Activated CD4-positive, alpha-beta T cell treated with anti-CD3 and anti-CD28 coated beads for 36 hours (primary cell): ENCODE measurements at regions not wholly inside any gene's neighbourhood (a gene's known extent, or its start where the extent isn't known, plus 50 kb on each side); places are given as distances from the start of the nearest gene placed in this dataset.
"Not testable (repeated sequence)": the region's sequence is repeated elsewhere in the genome, so short reads cannot be mapped to it uniquely, and the experiment has no call there.

Source experiments
- ATAC-seq: fragments of 200-7000 bp; cut with Tn5 transposase; one replicate; pipeline ENCODE4 v1.10.0; 2021; ENCODE audit warnings: mild to moderate bottlenecking, moderate library complexity
- CTCF ChIA-PET: fragments of 350-600 bp; sonication (Branson Sonifier 250); formaldehyde crosslinking; loops from one replicate; lab custom pipeline; 2021; ENCODE audit warnings: antibody characterized with exemption; lab: Charles Lee
- POLR2A ChIA-PET: fragments of 350-600 bp; sonication (Branson Sonifier 250); formaldehyde crosslinking; loops from one replicate; lab custom pipeline; 2021; ENCODE audit warnings: antibody characterized with exemption, inconsistent platforms; lab: Charles Lee
- DNase-seq: peaks from one replicate; pipeline ENCODE4 v3.0.0-alpha.2; 2020
- H3K27ac Mint-ChIP-seq: one replicate; pipeline ENCODE4 v1.8.0; 2021; ENCODE audit warnings: mixed read lengths
- H3K27me3 Mint-ChIP-seq: one replicate; pipeline ENCODE4 v1.8.0; 2021; ENCODE audit warnings: mixed read lengths
- H3K36me3 Mint-ChIP-seq: one replicate; pipeline ENCODE4 v1.8.0; 2021; ENCODE audit warnings: low read depth, mixed read lengths
- H3K4me1 Mint-ChIP-seq: one replicate; pipeline ENCODE4 v1.8.0; 2021; ENCODE audit warnings: mixed read lengths
- H3K4me3 Mint-ChIP-seq: one replicate; pipeline ENCODE4 v1.8.0; 2021; ENCODE audit warnings: mild to moderate bottlenecking, moderate library complexity, mixed read lengths
- H3K9me3 Mint-ChIP-seq: one replicate; pipeline ENCODE4 v1.8.0; 2021; ENCODE audit warnings: low read depth, mixed read lengths
- intact Hi-C, 2 experiments: fragments of 100-400 bp; cut with DNase I in 1 of 2; cut with micrococcal nuclease in 1 of 2; formaldehyde crosslinking; loops; one replicate each; pipeline versions ENCODE4 v1.14.2 to v1.15.1; 2022 to 2024; cut with DNase I, micrococcal nuclease

- H3K4me3 Mint-ChIP-seq, result no peak overlapping the region
- intact Hi-C loops, result no loop called here
- no peaks in the 10 kb centered on the region for H3K36me3 Mint-ChIP-seq
- CTCF ChIA-PET, result interaction anchor here (0.5 to 0.9 kb wide), 2 partner anchors 30 to 552 kb away, joined by 3 read pairs; no protein-coding TSS in a partner anchor
- no peak for ATAC-seq
- no peak for DNase-seq
- no peaks in the 10 kb centered on the region for H3K4me1 Mint-ChIP-seq
- POLR2A ChIA-PET, result no interaction called here
- H3K27ac Mint-ChIP-seq, result no peak overlapping the region
- peaks cover 2% of the 10 kb centered on the region for H3K9me3 Mint-ChIP-seq
- no peaks in the 10 kb centered on the region for H3K27me3 Mint-ChIP-seq
These were observed 153.2 kb upstream of the CNTNAP4 start for GRCh38 chr16:76123966-76124365.

- no peak overlapping the region for H3K27ac Mint-ChIP-seq
- ChIA-PET CTCF (interaction anchor here (0.7 kb wide), 1 partner anchor 800 kb away, joined by 4 read pairs; no protein-coding TSS in a partner anchor), POLR2A (no interaction called here)
- H3K4me1 Mint-ChIP-seq, result no peaks in the 10 kb centered on the region
- no peak for ATAC-seq
- H3K4me3 Mint-ChIP-seq, result no peak overlapping the region
- H3K9me3 Mint-ChIP-seq, result peaks cover 4% of the 10 kb centered on the region
- DNase-seq, result no peak
- intact Hi-C loops, result no loop called here
- H3K36me3 Mint-ChIP-seq, result no peaks in the 10 kb centered on the region
- no peaks in the 10 kb centered on the region for H3K27me3 Mint-ChIP-seq
These were observed 151.3 kb upstream of the CNTNAP4 start for GRCh38 chr16:76125871-76126270.

- CTCF ChIA-PET, H3K27me3 Mint-ChIP-seq, DNase-seq, ATAC-seq, H3K36me3 Mint-ChIP-seq, H3K27ac Mint-ChIP-seq, H3K4me1 Mint-ChIP-seq, POLR2A ChIA-PET, H3K9me3 Mint-ChIP-seq, H3K4me3 Mint-ChIP-seq: not testable (repeated sequence)
- intact Hi-C loops, result loop anchor here in 1 of 2 experiments (10.0 kb wide), 1 partner anchor 53 kb away; no protein-coding TSS in a partner anchor
These were observed 139.1 kb upstream of the CNTNAP4 start for GRCh38 chr16:76138056-76138455.

GRCh38 chr16:76157629-76158028, 119.6 kb upstream of the CNTNAP4 start:
- H3K4me3 Mint-ChIP-seq, result no peak overlapping the region
- no peaks in the 10 kb centered on the region for H3K4me1 Mint-ChIP-seq
- no peaks in the 10 kb centered on the region for H3K27me3 Mint-ChIP-seq
- no peaks in the 10 kb centered on the region for H3K36me3 Mint-ChIP-seq
- no peaks in the 10 kb centered on the region for H3K9me3 Mint-ChIP-seq
- ATAC-seq (no peak), DNase-seq (no peak)
- intact Hi-C loops, result loop anchor here in 1 of 2 experiments (10.0 kb wide), 1 partner anchor 63 kb away; no protein-coding TSS in a partner anchor
- H3K27ac Mint-ChIP-seq, result no peak overlapping the region
- POLR2A ChIA-PET, result no interaction called here
- CTCF ChIA-PET, result no interaction called here

- POLR2A ChIA-PET, result no interaction called here
- no peak for ATAC-seq
- no peaks in the 10 kb centered on the region for H3K4me1 Mint-ChIP-seq
These were observed 115.2 kb upstream of the CNTNAP4 start for GRCh38 chr16:76162046-76162445.

GRCh38 chr16:76164970-76165558, 112.1 kb upstream of the CNTNAP4 start:
- Mint-ChIP-seq H3K4me3 (no peak overlapping the region), H3K27ac (no peak overlapping the region), H3K4me1 (no peaks in the 10 kb centered on the region), H3K27me3 (no peaks in the 10 kb centered on the region), H3K9me3 (no peaks in the 10 kb centered on the region), H3K36me3 (no peaks in the 10 kb centered on the region)
- intact Hi-C loops, result no loop called here
- ChIA-PET CTCF (no interaction called here), POLR2A (no interaction called here)
- no peak for DNase-seq
- no peak for ATAC-seq

More at GRCh38 chr16:76162046-76162445, 115.2 kb upstream of the CNTNAP4 start:
- H3K27me3 Mint-ChIP-seq, result no peaks in the 10 kb centered on the region
- no peak overlapping the region for H3K27ac Mint-ChIP-seq
- intact Hi-C loops, result no loop called here
- CTCF ChIA-PET, result no interaction called here
- DNase-seq, result no peak
- H3K36me3 Mint-ChIP-seq, result no peaks in the 10 kb centered on the region
- H3K9me3 Mint-ChIP-seq, result no peaks in the 10 kb centered on the region
- H3K4me3 Mint-ChIP-seq, result no peak overlapping the region

- ChIA-PET CTCF (no interaction called here), POLR2A (no interaction called here)
- no peaks in the 10 kb centered on the region for H3K4me1 Mint-ChIP-seq
- intact Hi-C loops, result no loop called here
- H3K36me3 Mint-ChIP-seq, result no peaks in the 10 kb centered on the region
- H3K27ac Mint-ChIP-seq, result no peak overlapping the region
- no peak overlapping the region for H3K4me3 Mint-ChIP-seq
- ATAC-seq (no peak), DNase-seq (no peak)
- H3K9me3 Mint-ChIP-seq, result peaks cover 5% of the 10 kb centered on the region
- no peaks in the 10 kb centered on the region for H3K27me3 Mint-ChIP-seq
These were observed 101.5 kb upstream of the CNTNAP4 start for GRCh38 chr16:76175718-76176117.

GRCh38 chr16:76176153-76176552, 101.0 kb upstream of the CNTNAP4 start:
- Mint-ChIP-seq H3K27ac (no peak overlapping the region), H3K9me3 (peaks cover 5% of the 10 kb centered on the region), H3K36me3 (no peaks in the 10 kb centered on the region), H3K27me3 (no peaks in the 10 kb centered on the region), H3K4me3 (no peak overlapping the region), H3K4me1 (no peaks in the 10 kb centered on the region)
- ChIA-PET POLR2A (no interaction called here), CTCF (no interaction called here)
- DNase-seq (no peak), ATAC-seq (no peak)
- intact Hi-C loops, result no loop called here

- ChIA-PET CTCF (no interaction called here), POLR2A (no interaction called here)
- Mint-ChIP-seq H3K4me3 (no peak overlapping the region), H3K36me3 (no peaks in the 10 kb centered on the region), H3K27me3 (no peaks in the 10 kb centered on the region), H3K4me1 (no peaks in the 10 kb centered on the region), H3K27ac (no peak overlapping the region), H3K9me3 (peaks cover 5% of the 10 kb centered on the region)
- ATAC-seq (no peak), DNase-seq (no peak)
- intact Hi-C loops, result no loop called here
These were observed 100.6 kb upstream of the CNTNAP4 start for GRCh38 chr16:76176616-76177015.

GRCh38 chr16:76182041-76182635, 95.1 kb upstream of the CNTNAP4 start:
- Mint-ChIP-seq H3K4me1 (no peaks in the 10 kb centered on the region), H3K4me3 (no peak overlapping the region), H3K27me3 (no peaks in the 10 kb centered on the region), H3K27ac (no peak overlapping the region), H3K36me3 (no peaks in the 10 kb centered on the region), H3K9me3 (peaks cover 6% of the 10 kb centered on the region)
- intact Hi-C loops, result no loop called here
- ChIA-PET POLR2A (no interaction called here), CTCF (no interaction called here)
- ATAC-seq (no peak), DNase-seq (no peak)

GRCh38 chr16:76183647-76184046, 93.6 kb upstream of the CNTNAP4 start:
- CTCF ChIA-PET, result no interaction called here
- Mint-ChIP-seq H3K9me3 (peaks cover 13% of the 10 kb centered on the region), H3K27ac (no peak overlapping the region), H3K27me3 (no peaks in the 10 kb centered on the region), H3K4me3 (no peak overlapping the region), H3K36me3 (no peaks in the 10 kb centered on the region), H3K4me1 (no peaks in the 10 kb centered on the region)
- intact Hi-C loops, result no loop called here
- no peak for ATAC-seq
- POLR2A ChIA-PET, result no interaction called here
- DNase-seq, result no peak

GRCh38 chr16:76190057-76190456, 87.1 kb upstream of the CNTNAP4 start:
- Mint-ChIP-seq H3K9me3 (peaks cover 18% of the 10 kb centered on the region), H3K27me3 (no peaks in the 10 kb centered on the region), H3K27ac (no peak overlapping the region), H3K36me3 (no peaks in the 10 kb centered on the region), H3K4me1 (no peaks in the 10 kb centered on the region), H3K4me3 (no peak overlapping the region)
- ChIA-PET POLR2A (no interaction called here), CTCF (interaction anchor here (0.7 kb wide), 1 partner anchor 24 kb away, joined by 3 read pairs; no protein-coding TSS in a partner anchor)
- ATAC-seq (no peak), DNase-seq (no peak)
- intact Hi-C loops, result no loop called here
